ENCODE measurements at regions not wholly inside any gene's neighbourhood (a gene's known extent, or its start where the extent isn't known, plus 50 kb on each side); places are given as distances from the start of the nearest gene placed in this dataset.

- no peak for DNase-seq
- Histone ChIP-seq H3K4me1 (ENCODE audit: insufficient read depth) (no peaks in the 10 kb centered on the region), H3K27me3 (no peaks in the 10 kb centered on the region), H3K27ac (no peak overlapping the region), H3K9me3 (peaks cover 0 to 5% of the 10 kb centered on the region in 2 donors), H3K36me3 (no peaks in the 10 kb centered on the region), H3K4me3 (no peak overlapping the region)
- intact Hi-C loops (cut with DNase I) = no loop called here
- no peak for TF ChIP-seq EP300 (IDR thresholded peaks at IDR 0.05)
- TF ChIP-seq POLR2A (IDR thresholded peaks at IDR 0.05) = no peak
- TF ChIP-seq CTCF (IDR thresholded peaks at IDR 0.05) = no peak
- 30 to 47% (median 41%) methylated on average over 1 of the region's 1 CpG for WGBS, 3 donors
Measured at GRCh38 chrX:42437211-42437610, 340.8 kb downstream of the PPP1R2C start.

GRCh38 chrX:42434458-42435166, 343.4 kb downstream of the PPP1R2C start:
- no peak overlapping the region for H3K27ac ChIP-seq
- WGBS, 3 donors = 70 to 87% (median 78%) methylated on average over 4 of the region's 4 CpGs
- TF ChIP-seq EP300 (IDR thresholded peaks at IDR 0.05) (no peak), CTCF (IDR thresholded peaks at IDR 0.05) (no peak), POLR2A (IDR thresholded peaks at IDR 0.05) (no peak)

GRCh38 chrX:42432552-42432951, 345.4 kb downstream of the PPP1R2C start:
- peaks cover 0 to 5% of the 10 kb centered on the region in 2 donors for H3K9me3 ChIP-seq
- H3K27ac ChIP-seq = no peak overlapping the region
- no peaks in the 10 kb centered on the region for H3K4me1 ChIP-seq (ENCODE audit: insufficient read depth)
- no peaks in the 10 kb centered on the region for H3K36me3 ChIP-seq
- intact Hi-C loops (cut with DNase I) = no loop called here
- no peak overlapping the region for H3K4me3 ChIP-seq
- H3K27me3 ChIP-seq = no peaks in the 10 kb centered on the region
- TF ChIP-seq CTCF (IDR thresholded peaks at IDR 0.05) = no peak
- no peak for TF ChIP-seq POLR2A (IDR thresholded peaks at IDR 0.05)
- no peak for TF ChIP-seq EP300 (IDR thresholded peaks at IDR 0.05)
- DNase-seq = no peak
- WGBS, 3 donors = 73 to 80% (median 78%) methylated on average over 2 of the region's 2 CpGs

More at GRCh38 chrX:42434458-42435166, 343.4 kb downstream of the PPP1R2C start:
- DNase-seq = no peak
- no peaks in the 10 kb centered on the region for H3K4me1 ChIP-seq (ENCODE audit: insufficient read depth)
- H3K4me3 ChIP-seq = no peak overlapping the region
- H3K27me3 ChIP-seq = no peaks in the 10 kb centered on the region
- no peaks in the 10 kb centered on the region for H3K36me3 ChIP-seq
- H3K9me3 ChIP-seq = peaks cover 0 to 5% of the 10 kb centered on the region in 2 donors
- intact Hi-C loops (cut with DNase I) = no loop called here

GRCh38 chrX:42422961-42423360, 355.0 kb downstream of the PPP1R2C start:
- H3K27ac ChIP-seq = no peak overlapping the region
- no peaks in the 10 kb centered on the region for H3K9me3 ChIP-seq
- H3K4me3 ChIP-seq = no peak overlapping the region
- intact Hi-C loops (cut with DNase I) = no loop called here
- H3K27me3 ChIP-seq = no peaks in the 10 kb centered on the region
- no peaks in the 10 kb centered on the region for H3K4me1 ChIP-seq (ENCODE audit: insufficient read depth)
- DNase-seq = no peak
- H3K36me3 ChIP-seq = no peaks in the 10 kb centered on the region
- 71 to 79% (median 73%) methylated on average over 4 of the region's 4 CpGs for WGBS, 3 donors
- no peak for TF ChIP-seq POLR2A (IDR thresholded peaks at IDR 0.05)
- TF ChIP-seq CTCF (IDR thresholded peaks at IDR 0.05) = no peak
- TF ChIP-seq EP300 (IDR thresholded peaks at IDR 0.05) = no peak
